H9 (cell line): ENCODE measurements at regions not wholly inside any gene's neighbourhood (a gene's known extent, or its start where the extent isn't known, plus 50 kb on each side); places are given as distances from the start of the nearest gene placed in this dataset.

Source experiments
- DNase-seq: peaks from one replicate; pipeline ENCODE4 v3.0.0-alpha.2; 2017
- H2AFZ ChIP-seq: one replicate; pipeline ENCODE4 v1.6.1; 2013; ENCODE audit warnings: mild to moderate bottlenecking, low read length, control low read depth, moderate library complexity
- H2AK5ac ChIP-seq: 2 replicates; pipeline ENCODE4 v1.6.1; 2013; ENCODE audit warnings: low read length, control low read depth, mixed read lengths; ENCODE audit not compliant: insufficient read length
- H2BK120ac ChIP-seq: one replicate; pipeline ENCODE4 v1.6.1; 2013; ENCODE audit warnings: low read depth, mild to moderate bottlenecking, low read length, control low read depth, inconsistent platforms; ENCODE audit not compliant: poor library complexity, severe bottlenecking
- H2BK12ac ChIP-seq: 2 replicates; pipeline ENCODE4 v1.6.1; 2013; ENCODE audit warnings: low read length, control low read depth, mixed read lengths, low read depth; ENCODE audit not compliant: insufficient read length
- H2BK15ac ChIP-seq: 2 replicates; pipeline ENCODE4 v1.6.1; 2013; ENCODE audit warnings: low read depth, low read length, control low read depth
- H2BK20ac ChIP-seq: one replicate; pipeline ENCODE4 v1.6.1; 2013; ENCODE audit warnings: low read depth, mild to moderate bottlenecking, low read length, control low read depth, inconsistent platforms; ENCODE audit not compliant: poor library complexity, severe bottlenecking
- H2BK5ac ChIP-seq: 2 replicates; pipeline ENCODE4 v1.6.1; 2013; ENCODE audit warnings: low read length, control low read depth, mixed read lengths; ENCODE audit not compliant: insufficient read length
- H3K14ac ChIP-seq: 2 replicates; pipeline ENCODE4 v1.6.1; 2013; ENCODE audit warnings: low read length, control low read depth; ENCODE audit not compliant: insufficient read depth
- H3K18ac ChIP-seq: 2 replicates; pipeline ENCODE4 v1.6.1; 2013; ENCODE audit warnings: low read depth, mild to moderate bottlenecking, mixed read lengths, low read length, control low read depth; ENCODE audit not compliant: insufficient read length
- H3K23ac ChIP-seq: 2 replicates; pipeline ENCODE4 v1.6.1; 2013; ENCODE audit warnings: low read length, control low read depth, mixed read lengths, low read depth; ENCODE audit not compliant: insufficient read length
- H3K23me2 ChIP-seq: 2 replicates; pipeline ENCODE4 v1.6.1; 2013; ENCODE audit warnings: low read depth, mild to moderate bottlenecking, mixed read lengths, low read length, control low read depth; ENCODE audit not compliant: insufficient read length, poor library complexity, severe bottlenecking
- H3K27ac ChIP-seq: 2 replicates; pipeline ENCODE4 v1.5.1; 2013; ENCODE audit warnings: low read length, control low read depth, mixed read lengths, low read depth; ENCODE audit not compliant: insufficient read length
- H3K27me3 ChIP-seq: 2 replicates; pipeline ENCODE4 v1.6.1; 2013; ENCODE audit warnings: low read length, control low read depth, inconsistent platforms; ENCODE audit not compliant: insufficient read depth
- H3K4ac ChIP-seq: 2 replicates; pipeline ENCODE4 v1.6.1; 2013; ENCODE audit warnings: low read depth, mild to moderate bottlenecking, control low read depth, inconsistent platforms, low read length, moderate library complexity
- H3K4me1 ChIP-seq: 2 replicates; pipeline ENCODE4 v1.6.1; 2013; ENCODE audit warnings: low read length, control low read depth, inconsistent platforms; ENCODE audit not compliant: insufficient read depth
- H3K4me2 ChIP-seq: 2 replicates; pipeline ENCODE4 v1.6.1; 2013; ENCODE audit warnings: low read length, control low read depth, mixed read lengths; ENCODE audit not compliant: insufficient read length, insufficient read depth
- H3K56ac ChIP-seq: 2 replicates; pipeline ENCODE4 v1.6.1; 2013; ENCODE audit warnings: low read depth, mild to moderate bottlenecking, mixed read lengths, low read length, control low read depth; ENCODE audit not compliant: insufficient read length
- H3K79me1 ChIP-seq: 2 replicates; pipeline ENCODE4 v1.6.1; 2013; ENCODE audit warnings: low read depth, mild to moderate bottlenecking, moderate library complexity, low read length, control low read depth, inconsistent platforms; ENCODE audit not compliant: insufficient read depth, poor library complexity, severe bottlenecking
- H3K79me2 ChIP-seq: 2 replicates; pipeline ENCODE4 v1.6.1; 2013; ENCODE audit warnings: low read length, control low read depth, inconsistent platforms; ENCODE audit not compliant: insufficient read depth
- H3K9ac ChIP-seq: 2 replicates; pipeline ENCODE4 v1.6.1; 2013; ENCODE audit warnings: low read length, control low read depth, mixed read lengths; ENCODE audit not compliant: insufficient read length; ENCODE audit errors: extremely low read depth
- H3K9me3 ChIP-seq: one replicate; pipeline ENCODE4 v1.6.1; 2013; ENCODE audit warnings: low read depth, low read length, inconsistent platforms; ENCODE audit not compliant: control insufficient read depth
- H3T11ph ChIP-seq: one replicate; pipeline ENCODE4 v1.6.1; 2013; ENCODE audit warnings: mild to moderate bottlenecking, low read length, control low read depth, inconsistent platforms
- H4K20me1 ChIP-seq: one replicate; pipeline ENCODE4 v1.6.1; 2013; ENCODE audit not compliant: control insufficient read depth, insufficient read length, insufficient read depth
- H4K5ac ChIP-seq: 2 replicates; pipeline ENCODE4 v1.6.1; 2013; ENCODE audit warnings: low read depth, mild to moderate bottlenecking, mixed read lengths, low read length, control low read depth; ENCODE audit not compliant: insufficient read length
- H4K8ac ChIP-seq: replicated peaks from 2 replicates; pipeline ENCODE4 v1.6.1; 2013; ENCODE audit warnings: low read length, control low read depth, mixed read lengths, low read depth; ENCODE audit not compliant: insufficient read length
- H4K91ac ChIP-seq: 2 replicates; pipeline ENCODE4 v1.6.1; 2013; ENCODE audit warnings: low read depth, mild to moderate bottlenecking, moderate library complexity, mixed read lengths, low read length, control low read depth; ENCODE audit not compliant: insufficient read length
- H3K27ac Mint-ChIP-seq, 3 experiments: 2 replicates in 2 of 3; 3 replicates in 1 of 3; pipeline ENCODE4 v1.8.0; 2020 to 2021; ENCODE audit warnings: mixed read lengths in 3 of 3, mild to moderate bottlenecking in 1 of 3, moderate library complexity in 1 of 3
- H3K27me3 Mint-ChIP-seq: 2 replicates; pipeline ENCODE4 v1.8.0; 2021; ENCODE audit warnings: low read depth, mild to moderate bottlenecking, moderate library complexity, mixed read lengths
- H3K36me3 Mint-ChIP-seq, 3 experiments: 2 replicates in 2 of 3; 3 replicates in 1 of 3; pipeline ENCODE4 v1.8.0; 2020 to 2021; ENCODE audit warnings: low read depth in 3 of 3, mixed read lengths in 3 of 3; ENCODE audit not compliant: insufficient read depth in 1 of 3
- H3K4me1 Mint-ChIP-seq, 2 experiments: 2 replicates each; pipeline ENCODE4 v1.8.0; 2020; ENCODE audit warnings: mixed read lengths in 2 of 2
- H3K4me3 Mint-ChIP-seq, 2 experiments: 2 replicates in 1 of 2; 3 replicates in 1 of 2; pipeline ENCODE4 v1.8.0; 2020 to 2021; ENCODE audit warnings: mild to moderate bottlenecking in 2 of 2, mixed read lengths in 2 of 2, moderate library complexity in 1 of 2
- H3K9me3 Mint-ChIP-seq, 2 experiments: 2 replicates in 1 of 2; 3 replicates in 1 of 2; pipeline ENCODE4 v1.8.0; 2020; ENCODE audit warnings: mild to moderate bottlenecking in 2 of 2, mixed read lengths in 2 of 2, moderate library complexity in 1 of 2
- CTCF ChIP-seq: fragments of 200-600 bp; sonication (generic); conservative IDR thresholded peaks from 3 replicates; pipeline ENCODE4 v1.8.0; 2021; ENCODE audit warnings: antibody characterized with exemption, mild to moderate bottlenecking
- WGBS: extraction: QIAGEN DNeasy Blood & Tissue Kit; methylation state at CpG from one replicate; pipeline ENCODE4 v1.1.7; 2013; ENCODE audit warnings: missing lambda C conversion rate, low lambda C conversion rate, mixed read lengths; ENCODE audit not compliant: insufficient read length; ENCODE audit errors: extremely low coverage; 5-methylcytosine and 5-hydroxymethylcytosine counted together

GRCh38 chr2:122021941-122022340, 266.5 kb downstream of the TSN start:
- Histone ChIP-seq H4K91ac (no peak overlapping the region), H2AFZ (no peak overlapping the region), H3K23me2 (no peaks in the 10 kb centered on the region), H4K5ac (no peak overlapping the region), H2BK120ac (no peak overlapping the region), H4K8ac (no peak overlapping the region), H2BK20ac (no peak overlapping the region), H3K27me3 (no peaks in the 10 kb centered on the region), H2BK5ac (no peak overlapping the region), H3K23ac (no peak overlapping the region), H2BK12ac (no peak overlapping the region), H3K4ac (no peak overlapping the region), H3T11ph (no peak overlapping the region), H4K20me1 (no peaks in the 10 kb centered on the region), H2AK5ac (no peak overlapping the region), H3K4me1 (no peaks in the 10 kb centered on the region; the same call in 1 of the 2 replicates), H3K79me2 (no peaks in the 10 kb centered on the region), H3K9me3 (no peaks in the 10 kb centered on the region), H3K27ac (no peak overlapping the region), H3K79me1 (no peaks in the 10 kb centered on the region), H3K4me2 (no peak overlapping the region), H3K56ac (no peak overlapping the region), H3K9ac (no peak overlapping the region), H3K14ac (no peak overlapping the region), H3K18ac (no peak overlapping the region), H2BK15ac (no peak overlapping the region)
- no peak for DNase-seq
- TF ChIP-seq CTCF = no peak
- Mint-ChIP-seq H3K4me3 (no peak overlapping the region), H3K27me3 (peaks cover 12% of the 10 kb centered on the region), H3K4me1 (peaks cover 16 to 28% of the 10 kb centered on the region in 2 experiments), H3K9me3 (peaks cover 0 to 6% of the 10 kb centered on the region in 2 experiments; a peak in 2 of 5 replicates), H3K27ac (no peak overlapping the region), H3K36me3 (peaks cover 0 to 2% (median 0%) of the 10 kb centered on the region in 3 experiments; a peak in 3 of 7 replicates)
- WGBS = no CpG with 5 or more reads among the region's 4 CpGs
